ENCODE measurements at regions not wholly inside any gene's neighbourhood (a gene's known extent, or its start where the extent isn't known, plus 50 kb on each side); places are given as distances from the start of the nearest gene placed in this dataset.

- H3K27me3 Mint-ChIP-seq = no peaks in the 10 kb centered on the region
- Histone ChIP-seq H3K79me2 (ENCODE audit: control insufficient read depth, insufficient read depth, low read length) (no peaks in the 10 kb centered on the region), H3K36me3 (replicated peaks in 1 of 2; ENCODE audit: control extremely low read depth in 1 of 2, control insufficient read depth in 1 of 2, extremely low read depth in 1 of 2, insufficient read depth in 2 of 2, low read length in 1 of 2) (no peaks in the 10 kb centered on the region), H4K20me1 (ENCODE audit: control insufficient read depth, insufficient read depth, low read length, poor library complexity, severe bottlenecking) (no peaks in the 10 kb centered on the region), H2AFZ (ENCODE audit: insufficient read depth, low read depth, low read length, poor library complexity, severe bottlenecking) (no peak overlapping the region), H3K4me1 (ENCODE audit: control insufficient read depth in 2 of 2, insufficient read depth in 2 of 2, low read length in 2 of 2) (no peaks in the 10 kb centered on the region), H3K27ac (ENCODE audit: low read length in 2 of 2) (no peak overlapping the region), H3K9me3 (ENCODE audit: control extremely low read depth in 1 of 3, control insufficient read depth in 2 of 3, insufficient read depth in 1 of 3, low read length in 2 of 3) (no peaks in the 10 kb centered on the region), H3K27me3 (replicated peaks in 1 of 4; ENCODE audit: control extremely low read depth in 1 of 4, control insufficient read depth in 3 of 4, insufficient read depth in 4 of 4, low read length in 3 of 4) (no peaks in the 10 kb centered on the region), H3K4me2 (replicated peaks; ENCODE audit: low read depth, low read length, poor library complexity, severe bottlenecking) (no peak overlapping the region), H3K4me3 (ENCODE audit: control extremely low read depth in 1 of 5, extremely low read depth in 1 of 5, insufficient read depth in 1 of 5, low read depth in 2 of 5, low read length in 4 of 5) (no peak overlapping the region), H3K9ac (ENCODE audit: low read length) (no peak overlapping the region)
- POLR2A ChIA-PET = no interaction called here
- no peak for ATAC-seq (ENCODE audit: low read depth)
- WGBS (ENCODE audit: insufficient coverage) = 100% methylated on average over 2 of the region's 4 CpGs
- intact Hi-C loops (cut with micrococcal nuclease) = loop anchor here (10.0 kb wide), 1 partner anchor 163 kb away; no protein-coding TSS in a partner anchor
- H3K27ac Mint-ChIP-seq = no peak overlapping the region
- H3K4me1 Mint-ChIP-seq = peaks cover 4% of the 10 kb centered on the region
- TF ChIP-seq CTCF (IDR thresholded peaks at IDR 0.05) = no peak
- no peak for TF ChIP-seq EZH2 (IDR thresholded peaks at IDR 0.05; ENCODE audit: borderline replicate concordance, insufficient read depth, low read depth, low read length, poor library complexity, severe bottlenecking)
- no peaks in the 10 kb centered on the region for H3K9me3 Mint-ChIP-seq (ENCODE audit: insufficient read depth)
- DNase-seq = no peak
- no peak overlapping the region for H3K4me3 Mint-ChIP-seq
- CTCF ChIA-PET = no interaction called here
These were observed 217.1 kb upstream of the SPRY2 start for GRCh38 chr13:80558074-80558473.

DNA sequence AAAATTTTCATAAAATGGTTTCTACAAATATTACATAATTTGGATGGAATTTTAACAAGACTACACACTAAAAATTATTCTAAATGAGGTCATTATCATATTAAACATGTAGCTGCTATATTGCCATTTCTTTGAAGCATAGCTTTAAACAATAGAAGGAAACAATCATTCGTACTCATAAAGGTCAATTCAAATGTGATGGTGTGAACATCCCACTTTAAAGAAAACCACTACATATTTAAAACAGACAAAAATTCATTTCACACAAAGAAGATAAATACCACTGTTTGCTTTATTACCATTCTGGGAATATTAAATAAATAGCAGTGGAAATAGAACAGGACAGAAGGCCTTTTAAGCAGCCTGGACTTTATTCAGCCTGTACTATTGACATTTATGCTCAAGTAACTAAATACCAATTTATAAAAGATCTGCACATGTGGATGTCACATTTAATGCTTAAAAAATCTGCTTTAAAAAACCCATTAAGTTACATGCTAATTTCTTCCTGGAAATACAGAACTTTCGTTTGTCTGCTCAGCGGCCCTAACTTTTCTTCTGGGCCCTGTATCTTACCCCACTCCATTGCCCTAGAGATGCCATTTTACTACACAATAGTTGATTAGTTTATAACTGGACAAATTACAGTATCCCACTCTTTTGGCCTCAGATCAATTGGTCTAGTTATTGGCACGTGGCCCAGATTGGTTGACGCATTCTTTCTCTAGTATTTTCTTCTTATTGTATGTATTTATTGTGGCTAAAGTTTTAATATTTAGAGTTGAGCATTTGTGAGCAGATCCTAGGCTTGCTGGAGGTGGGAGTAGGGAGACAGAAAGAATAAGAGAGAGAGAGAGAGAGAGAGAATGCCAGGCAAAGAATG is 215.1 kb upstream of the SPRY2 start:
- Histone ChIP-seq H2AFZ (ENCODE audit: insufficient read depth, low read depth, low read length, poor library complexity, severe bottlenecking) (no peak overlapping the region), H3K4me2 (replicated peaks; ENCODE audit: low read depth, low read length, poor library complexity, severe bottlenecking) (no peak overlapping the region), H3K27me3 (replicated peaks in 1 of 4; ENCODE audit: control extremely low read depth in 1 of 4, control insufficient read depth in 3 of 4, insufficient read depth in 4 of 4, low read length in 3 of 4) (no peaks in the 10 kb centered on the region), H3K36me3 (replicated peaks in 1 of 2; ENCODE audit: control extremely low read depth in 1 of 2, control insufficient read depth in 1 of 2, extremely low read depth in 1 of 2, insufficient read depth in 2 of 2, low read length in 1 of 2) (no peaks in the 10 kb centered on the region), H3K27ac (ENCODE audit: low read length in 2 of 2) (no peak overlapping the region), H3K9ac (ENCODE audit: low read length) (no peak overlapping the region), H3K9me3 (ENCODE audit: control extremely low read depth in 1 of 3, control insufficient read depth in 2 of 3, insufficient read depth in 1 of 3, low read length in 2 of 3) (no peaks in the 10 kb centered on the region), H4K20me1 (ENCODE audit: control insufficient read depth, insufficient read depth, low read length, poor library complexity, severe bottlenecking) (no peaks in the 10 kb centered on the region), H3K4me1 (ENCODE audit: control insufficient read depth in 2 of 2, insufficient read depth in 2 of 2, low read length in 2 of 2) (peaks cover 0 to 13% of the 10 kb centered on the region in 2 donors), H3K4me3 (ENCODE audit: control extremely low read depth in 1 of 5, extremely low read depth in 1 of 5, insufficient read depth in 1 of 5, low read depth in 2 of 5, low read length in 4 of 5) (no peak overlapping the region), H3K79me2 (ENCODE audit: control insufficient read depth, insufficient read depth, low read length) (no peaks in the 10 kb centered on the region)
- Mint-ChIP-seq H3K4me1 (peaks cover 13% of the 10 kb centered on the region), H3K27ac (no peak overlapping the region), H3K27me3 (no peaks in the 10 kb centered on the region), H3K9me3 (ENCODE audit: insufficient read depth) (no peaks in the 10 kb centered on the region), H3K4me3 (no peak overlapping the region)
- DNase-seq (no peak), ATAC-seq (ENCODE audit: low read depth) (no peak)
- CTCF ChIA-PET = no interaction called here
- intact Hi-C loops (cut with micrococcal nuclease) = loop anchor here (10.0 kb wide), 1 partner anchor 161 kb away; no protein-coding TSS in a partner anchor
- POLR2A ChIA-PET = no interaction called here
- WGBS (ENCODE audit: insufficient coverage) = no CpG with 5 or more reads among the region's 5 CpGs
- no peak for TF ChIP-seq EZH2 (IDR thresholded peaks at IDR 0.05; ENCODE audit: borderline replicate concordance, insufficient read depth, low read depth, low read length, poor library complexity, severe bottlenecking)
